Peyer's patch (tissue), 4 donors: ENCODE measurements at regions not wholly inside any gene's neighbourhood (a gene's known extent, or its start where the extent isn't known, plus 50 kb on each side); places are given as distances from the start of the nearest gene placed in this dataset.
A peak's percentile ranks its signal among the peaks of the same experiment; 100 is the strongest.

ENCODE experiments used
- POLR2A ChIP-seq, 2 donors: fragments of 450-650 bp; IDR thresholded peaks; one replicate each; pipeline ENCODE4 v1.5.1; 2017; ENCODE audit warnings: antibody characterized with exemption in 2 of 2, mild to moderate bottlenecking in 2 of 2, moderate library complexity in 2 of 2
- TF ChIP-seq, protein P1 (sequence below), 6 experiments: fragments of 450-650 bp in 4 of 6; fragments of 200-600 bp in 2 of 6; sonication (generic) in 1 of 6; IDR thresholded peaks; one replicate each; pipeline ENCODE4 v1.5.1; 2017 to 2019; ENCODE audit warnings: antibody characterized with exemption in 6 of 6, mild to moderate bottlenecking in 3 of 6, moderate library complexity in 1 of 6

DNA sequence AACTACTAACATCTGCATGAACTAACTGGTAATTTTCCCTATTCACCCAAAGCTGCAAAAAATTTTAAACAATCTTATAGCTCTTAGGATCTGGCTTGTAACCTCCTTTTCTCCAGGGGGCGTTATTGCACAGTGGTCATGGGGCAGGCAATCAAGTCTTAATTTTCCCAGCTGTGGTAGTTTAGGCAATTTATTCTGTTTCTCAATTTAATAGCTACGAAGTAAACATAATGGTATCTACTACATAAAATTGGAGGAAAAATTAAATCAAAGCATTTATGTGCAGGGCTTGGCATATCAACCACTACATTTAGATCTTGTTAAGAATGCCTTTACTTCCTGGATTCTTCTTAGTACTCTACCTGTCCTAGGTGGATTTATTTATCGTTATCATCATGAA is 137.4 kb upstream of the GUCY1A1 start:
- TF ChIP-seq, protein P1, sequence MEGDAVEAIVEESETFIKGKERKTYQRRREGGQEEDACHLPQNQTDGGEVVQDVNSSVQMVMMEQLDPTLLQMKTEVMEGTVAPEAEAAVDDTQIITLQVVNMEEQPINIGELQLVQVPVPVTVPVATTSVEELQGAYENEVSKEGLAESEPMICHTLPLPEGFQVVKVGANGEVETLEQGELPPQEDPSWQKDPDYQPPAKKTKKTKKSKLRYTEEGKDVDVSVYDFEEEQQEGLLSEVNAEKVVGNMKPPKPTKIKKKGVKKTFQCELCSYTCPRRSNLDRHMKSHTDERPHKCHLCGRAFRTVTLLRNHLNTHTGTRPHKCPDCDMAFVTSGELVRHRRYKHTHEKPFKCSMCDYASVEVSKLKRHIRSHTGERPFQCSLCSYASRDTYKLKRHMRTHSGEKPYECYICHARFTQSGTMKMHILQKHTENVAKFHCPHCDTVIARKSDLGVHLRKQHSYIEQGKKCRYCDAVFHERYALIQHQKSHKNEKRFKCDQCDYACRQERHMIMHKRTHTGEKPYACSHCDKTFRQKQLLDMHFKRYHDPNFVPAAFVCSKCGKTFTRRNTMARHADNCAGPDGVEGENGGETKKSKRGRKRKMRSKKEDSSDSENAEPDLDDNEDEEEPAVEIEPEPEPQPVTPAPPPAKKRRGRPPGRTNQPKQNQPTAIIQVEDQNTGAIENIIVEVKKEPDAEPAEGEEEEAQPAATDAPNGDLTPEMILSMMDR (IDR thresholded peaks at IDR 0.05), result peak in 1 of 6 experiments; percentile 11
- TF ChIP-seq POLR2A (IDR thresholded peaks at IDR 0.05), result no peak
